Fibroblast of lung (primary cell): ENCODE measurements at regions not wholly inside any gene's neighbourhood (a gene's known extent, or its start where the extent isn't known, plus 50 kb on each side); places are given as distances from the start of the nearest gene placed in this dataset.

Experiments
- EZH2 ChIP-seq: IDR thresholded peaks from 2 replicates; pipeline ENCODE4 v1.5.1; 2012; ENCODE audit warnings: low read length, control low read depth, mild to moderate bottlenecking; ENCODE audit errors: missing control alignments
- TF ChIP-seq, protein P1 (sequence below), 2 donors: IDR thresholded peaks in 1 of 2; conservative IDR thresholded peaks in 1 of 2; 1 replicate in 1 of 2; 2 replicates in 1 of 2; pipeline ENCODE4 v1.5.1; 2011 to 2012; ENCODE audit warnings: low read length in 2 of 2, control low read depth in 1 of 2, inconsistent platforms in 1 of 2, low read depth in 1 of 2, mild to moderate bottlenecking in 1 of 2

DNA sequence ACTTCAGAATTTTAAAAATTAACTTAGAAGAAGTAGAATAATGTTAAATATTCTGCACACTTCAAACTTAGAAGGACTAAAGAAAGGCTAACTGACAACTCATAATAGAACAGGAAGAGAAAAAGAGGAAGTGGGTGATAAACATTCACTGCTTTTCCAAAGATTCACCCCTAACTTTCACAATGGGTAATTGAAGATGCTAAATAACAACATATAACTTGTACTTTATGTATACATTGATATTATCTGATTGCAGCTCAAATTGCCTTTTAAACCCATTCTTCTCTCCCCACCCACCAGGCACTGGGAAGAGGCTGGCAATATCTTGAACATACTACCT, 376.6 kb downstream of the EFNA5 start:
- TF ChIP-seq EZH2, result no peak
- TF ChIP-seq, protein P1, sequence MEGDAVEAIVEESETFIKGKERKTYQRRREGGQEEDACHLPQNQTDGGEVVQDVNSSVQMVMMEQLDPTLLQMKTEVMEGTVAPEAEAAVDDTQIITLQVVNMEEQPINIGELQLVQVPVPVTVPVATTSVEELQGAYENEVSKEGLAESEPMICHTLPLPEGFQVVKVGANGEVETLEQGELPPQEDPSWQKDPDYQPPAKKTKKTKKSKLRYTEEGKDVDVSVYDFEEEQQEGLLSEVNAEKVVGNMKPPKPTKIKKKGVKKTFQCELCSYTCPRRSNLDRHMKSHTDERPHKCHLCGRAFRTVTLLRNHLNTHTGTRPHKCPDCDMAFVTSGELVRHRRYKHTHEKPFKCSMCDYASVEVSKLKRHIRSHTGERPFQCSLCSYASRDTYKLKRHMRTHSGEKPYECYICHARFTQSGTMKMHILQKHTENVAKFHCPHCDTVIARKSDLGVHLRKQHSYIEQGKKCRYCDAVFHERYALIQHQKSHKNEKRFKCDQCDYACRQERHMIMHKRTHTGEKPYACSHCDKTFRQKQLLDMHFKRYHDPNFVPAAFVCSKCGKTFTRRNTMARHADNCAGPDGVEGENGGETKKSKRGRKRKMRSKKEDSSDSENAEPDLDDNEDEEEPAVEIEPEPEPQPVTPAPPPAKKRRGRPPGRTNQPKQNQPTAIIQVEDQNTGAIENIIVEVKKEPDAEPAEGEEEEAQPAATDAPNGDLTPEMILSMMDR (conservative IDR thresholded peaks at IDR 0.05 in 1 of 2, IDR thresholded peaks at IDR 0.05 in 1 of 2; ENCODE audit: low read depth in 1 of 2, low read length in 2 of 2), result no peak
